Liver (tissue), 3 donors: ENCODE measurements at regions not wholly inside any gene's neighbourhood (a gene's known extent, or its start where the extent isn't known, plus 50 kb on each side); places are given as distances from the start of the nearest gene placed in this dataset.

Experiments
- MAX ChIP-seq: IDR thresholded peaks from 2 replicates; pipeline ENCODE4 v1.6.1; 2016; ENCODE audit warnings: antibody characterized with exemption
- RAD21 ChIP-seq, 2 donors: IDR thresholded peaks; 2 replicates each; pipeline ENCODE4 v1.6.1; 2016; ENCODE audit warnings: antibody characterized with exemption in 2 of 2, mild to moderate bottlenecking in 2 of 2
- YY1 ChIP-seq: IDR thresholded peaks from 2 replicates; pipeline ENCODE4 v1.6.1; 2016; ENCODE audit warnings: antibody characterized with exemption, mild to moderate bottlenecking
- TF ChIP-seq, protein P1 (sequence below): fragments of 150-350 bp; IDR thresholded peaks from 2 replicates; pipeline ENCODE4 v1.5.1; 2017; ENCODE audit warnings: improper control_type of control experiment, low read depth, low read length; ENCODE audit not compliant: missing input control
- donor health status: healthy.
- donor health status: healthy.

DNA sequence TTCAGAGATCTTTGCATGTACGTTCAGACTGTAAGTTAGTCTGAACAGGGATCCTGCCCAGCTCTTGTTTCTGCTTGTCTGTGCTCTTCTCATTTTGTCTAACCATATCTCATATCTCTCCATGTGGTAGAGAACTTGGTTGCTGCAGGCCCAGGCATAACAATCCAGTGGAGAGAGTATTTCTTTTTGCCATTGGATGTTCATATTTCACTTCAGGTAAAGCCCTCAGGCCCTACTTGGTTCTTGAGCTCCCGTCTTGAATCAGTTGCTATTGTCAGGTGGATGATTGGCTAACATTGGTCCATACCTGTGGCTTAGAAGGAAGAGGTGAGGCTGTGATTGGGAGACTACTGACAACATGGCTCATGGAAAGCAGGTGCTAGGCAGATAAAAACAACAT is 357.7 kb upstream of the FLRT2 start:
- TF ChIP-seq, protein P1, sequence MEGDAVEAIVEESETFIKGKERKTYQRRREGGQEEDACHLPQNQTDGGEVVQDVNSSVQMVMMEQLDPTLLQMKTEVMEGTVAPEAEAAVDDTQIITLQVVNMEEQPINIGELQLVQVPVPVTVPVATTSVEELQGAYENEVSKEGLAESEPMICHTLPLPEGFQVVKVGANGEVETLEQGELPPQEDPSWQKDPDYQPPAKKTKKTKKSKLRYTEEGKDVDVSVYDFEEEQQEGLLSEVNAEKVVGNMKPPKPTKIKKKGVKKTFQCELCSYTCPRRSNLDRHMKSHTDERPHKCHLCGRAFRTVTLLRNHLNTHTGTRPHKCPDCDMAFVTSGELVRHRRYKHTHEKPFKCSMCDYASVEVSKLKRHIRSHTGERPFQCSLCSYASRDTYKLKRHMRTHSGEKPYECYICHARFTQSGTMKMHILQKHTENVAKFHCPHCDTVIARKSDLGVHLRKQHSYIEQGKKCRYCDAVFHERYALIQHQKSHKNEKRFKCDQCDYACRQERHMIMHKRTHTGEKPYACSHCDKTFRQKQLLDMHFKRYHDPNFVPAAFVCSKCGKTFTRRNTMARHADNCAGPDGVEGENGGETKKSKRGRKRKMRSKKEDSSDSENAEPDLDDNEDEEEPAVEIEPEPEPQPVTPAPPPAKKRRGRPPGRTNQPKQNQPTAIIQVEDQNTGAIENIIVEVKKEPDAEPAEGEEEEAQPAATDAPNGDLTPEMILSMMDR: no peak
- TF ChIP-seq YY1 (no peak), RAD21 (IDR thresholded peaks at IDR 0.05) (no peak), MAX (no peak)
